ENCODE measurements at regions not wholly inside any gene's neighbourhood (a gene's known extent, or its start where the extent isn't known, plus 50 kb on each side); places are given as distances from the start of the nearest gene placed in this dataset.

- no peak for ATAC-seq
- H3K4me2 ChIP-seq (ENCODE audit: low read length), result no peak overlapping the region
- H3K4me3 ChIP-seq (replicated peaks in 1 of 2; ENCODE audit: low read depth in 1 of 2, low read length in 2 of 2), result no peak overlapping the region
- intact Hi-C loops (cut with micrococcal nuclease), result no loop called here
- ChIA-PET POLR2A (no interaction called here), RAD21 (ENCODE audit: low non-redundant PET in 1 of 2, low total read pairs in 2 of 2, uncharacterized antibody in 2 of 2, unreplicated experiment in 2 of 2) (no interaction called here), CTCF (no interaction called here)
- no peak for DNase-seq (ENCODE audit: low read depth, low spot score)
- no peak overlapping the region for H3K9ac ChIP-seq (ENCODE audit: low read length)
- H2AFZ ChIP-seq (ENCODE audit: low read depth, low read length, poor library complexity, severe bottlenecking), result no peak overlapping the region
- H3K9me2 ChIP-seq (ENCODE audit: insufficient read depth), result no peaks in the 10 kb centered on the region
- no peaks in the 10 kb centered on the region for H3K36me3 ChIP-seq (ENCODE audit: control insufficient read depth in 1 of 2, insufficient read depth in 2 of 2, low read length in 2 of 2)
- H3K79me2 ChIP-seq (ENCODE audit: insufficient read depth, low read length), result no peaks in the 10 kb centered on the region
- H4K20me1 ChIP-seq (ENCODE audit: insufficient read depth), result no peaks in the 10 kb centered on the region
- H3K27me3 ChIP-seq (ENCODE audit: insufficient read depth, low read length), result no peaks in the 10 kb centered on the region
- H3K9me3 ChIP-seq (ENCODE audit: control insufficient read depth in 1 of 2, insufficient read depth in 1 of 2, low read depth in 1 of 2, low read length in 2 of 2), result peaks cover 7 to 12% of the 10 kb centered on the region in 2 experiments; a peak in 2 of 4 replicates
- no TSS peak for BruUV-seq (replicated peaks)
- TF ChIP-seq EGR1 (IDR thresholded peaks at IDR 0.05; ENCODE audit: low read depth), result no peak
- TF ChIP-seq YY1 (IDR thresholded peaks at IDR 0.05; ENCODE audit: extremely low read depth, insufficient replicate concordance, low read depth, low read length), result no peak
- TF ChIP-seq EZH2phosphoT487 (IDR thresholded peaks at IDR 0.05; ENCODE audit: borderline replicate concordance), result no peak
- TF ChIP-seq REST (IDR thresholded peaks at IDR 0.05; ENCODE audit: low read depth), result no peak
- TF ChIP-seq SP1 (IDR thresholded peaks at IDR 0.05; ENCODE audit: low read depth), result no peak
- TF ChIP-seq MAX (IDR thresholded peaks at IDR 0.05), result no peak
- TF ChIP-seq ZFX (IDR thresholded peaks at IDR 0.05), result no peak
- no peak for TF ChIP-seq RAD21 (IDR thresholded peaks at IDR 0.05; ENCODE audit: low read depth)
- no peak for TF ChIP-seq ELF1 (IDR thresholded peaks at IDR 0.05; ENCODE audit: borderline replicate concordance, low read depth)
- no peak for TF ChIP-seq CEBPB (IDR thresholded peaks at IDR 0.05; ENCODE audit: low read depth)
- TF ChIP-seq ZNF274 (IDR thresholded peaks at IDR 0.05; ENCODE audit: low read depth, low read length), result no peak
- H3K4me1 ChIP-seq (ENCODE audit: control insufficient read depth in 1 of 2, insufficient read depth in 2 of 2, low read length in 2 of 2), result no peaks in the 10 kb centered on the region
- H3K27ac ChIP-seq (ENCODE audit: low read depth, low read length), result no peak overlapping the region
These were observed 687.9 kb downstream of the SQOR start for GRCh38 chr15:46322753-46323152.

Measured in HCT116 (cell line).